Jurkat, Clone E6-1 (cell line): ENCODE measurements at regions not wholly inside any gene's neighbourhood (a gene's known extent, or its start where the extent isn't known, plus 50 kb on each side); places are given as distances from the start of the nearest gene placed in this dataset.
"Not testable (repeated sequence)": the region's sequence is repeated elsewhere in the genome, so short reads cannot be mapped to it uniquely, and the experiment has no call there.

ENCODE experiments used
- DNase-seq: peaks from one replicate; pipeline ENCODE4 v3.0.0-alpha.2; 2011; ENCODE audit warnings: low read depth, low spot score
- H3K4me3 ChIP-seq: 2 replicates; pipeline ENCODE4 v1.5.1; 2011; ENCODE audit warnings: mild to moderate bottlenecking, low read length, control low read depth, moderate library complexity

- H3K4me3 ChIP-seq, result no peak overlapping the region
- DNase-seq, result no peak
Measured at GRCh38 chr3:80705290-80705689, 937.5 kb upstream of the ROBO1 start.

GRCh38 chr3:80701349-80701748 is 933.6 kb upstream of the ROBO1 start:
- DNase-seq, result no peak
- H3K4me3 ChIP-seq, result no peak overlapping the region

GRCh38 chr3:80697291-80697690 is 929.5 kb upstream of the ROBO1 start:
- no peak for DNase-seq
- H3K4me3 ChIP-seq, result no peak overlapping the region

- DNase-seq, result no peak
Measured at GRCh38 chr3:80696280-80696679, 928.5 kb upstream of the ROBO1 start.

GRCh38 chr3:80688814-80689213 is 921.0 kb upstream of the ROBO1 start:
- H3K4me3 ChIP-seq, result no peak overlapping the region
- DNase-seq, result no peak

More at GRCh38 chr3:80696280-80696679, 928.5 kb upstream of the ROBO1 start:
- H3K4me3 ChIP-seq, result no peak overlapping the region

GRCh38 chr3:80682951-80683350 is 915.2 kb upstream of the ROBO1 start:
- no peak for DNase-seq
- H3K4me3 ChIP-seq, result no peak overlapping the region

GRCh38 chr3:80682235-80682634 is 914.4 kb upstream of the ROBO1 start:
- DNase-seq, result no peak
- no peak overlapping the region for H3K4me3 ChIP-seq

GRCh38 chr3:80677796-80678195 is 910.0 kb upstream of the ROBO1 start:
- H3K4me3 ChIP-seq, result no peak overlapping the region
- DNase-seq, result no peak

GRCh38 chr3:80676866-80677265 is 909.1 kb upstream of the ROBO1 start:
- no peak overlapping the region for H3K4me3 ChIP-seq
- no peak for DNase-seq

- H3K4me3 ChIP-seq, result no peak overlapping the region
Measured at GRCh38 chr3:80676261-80676660, 908.5 kb upstream of the ROBO1 start.

GRCh38 chr3:80675790-80676189 is 908.0 kb upstream of the ROBO1 start:
- H3K4me3 ChIP-seq, result no peak overlapping the region
- DNase-seq, result no peak

More at GRCh38 chr3:80676261-80676660, 908.5 kb upstream of the ROBO1 start:
- no peak for DNase-seq

- H3K4me3 ChIP-seq, result no peak overlapping the region
- DNase-seq, result no peak
Measured at GRCh38 chr3:80668600-80669294, 900.9 kb upstream of the ROBO1 start.

- DNase-seq, result no peak
- H3K4me3 ChIP-seq, result no peak overlapping the region
Measured at GRCh38 chr3:80668100-80668499, 900.3 kb upstream of the ROBO1 start.

GRCh38 chr3:80663426-80663825 is 895.6 kb upstream of the ROBO1 start:
- no peak for DNase-seq
- H3K4me3 ChIP-seq, result no peak overlapping the region

- no peak overlapping the region for H3K4me3 ChIP-seq
- DNase-seq, result no peak
Measured at GRCh38 chr3:80655216-80655615, 887.4 kb upstream of the ROBO1 start.

- no peak overlapping the region for H3K4me3 ChIP-seq
- DNase-seq, result no peak
Measured at GRCh38 chr3:80649170-80649569, 881.4 kb upstream of the ROBO1 start.

GRCh38 chr3:80643421-80643820 is 875.6 kb upstream of the ROBO1 start:
- H3K4me3 ChIP-seq, result no peak overlapping the region
- DNase-seq, result no peak

GRCh38 chr3:80618295-80619256 is 850.8 kb upstream of the ROBO1 start:
- no peak overlapping the region for H3K4me3 ChIP-seq
- DNase-seq, result no peak

- no peak for DNase-seq
- no peak overlapping the region for H3K4me3 ChIP-seq
Measured at GRCh38 chr3:80612366-80612765, 844.6 kb upstream of the ROBO1 start.

GRCh38 chr3:80608072-80608471 is 840.3 kb upstream of the ROBO1 start:
- H3K4me3 ChIP-seq, DNase-seq: not testable (repeated sequence)
